Endothelial cell of umbilical vein (primary cell): ENCODE measurements at regions not wholly inside any gene's neighbourhood (a gene's known extent, or its start where the extent isn't known, plus 50 kb on each side); places are given as distances from the start of the nearest gene placed in this dataset.

ENCODE experiments used
- BruUV-seq: library from RNA; stranded (reverse); fragments of 400-500 nt; replicated peaks from 2 replicates; lab custom pipeline; 2021; lab: Mats Ljungman, UMichigan
- CTCF ChIA-PET: fragments of 300-600, 350-600 bp; sonication (Branson Sonifier 250); formaldehyde crosslinking; loops from one replicate; lab custom pipeline; 2021; ENCODE audit warnings: antibody characterized with exemption, inconsistent platforms; lab: Charles Lee
- POLR2A ChIA-PET: fragments of 300-600, 350-600 bp; sonication (Branson Sonifier 250); formaldehyde crosslinking; loops from one replicate; lab custom pipeline; 2021; ENCODE audit warnings: antibody characterized with exemption, inconsistent platforms; lab: Charles Lee
- DNase-seq: peaks from one replicate; pipeline ENCODE4 v3.0.0-alpha.2; 2011; ENCODE audit warnings: low read depth, low spot score
- FAIRE-seq: peaks from 2 replicates; lab custom pipeline; 2011; peaks lifted over from hg19 to GRCh38; lab: Jason Lieb, UNC
- H2AFZ ChIP-seq: 2 replicates; pipeline ENCODE4 v1.6.0; 2012; ENCODE audit warnings: low read depth, low read length, control low read depth, inconsistent platforms
- H3K27ac ChIP-seq: 2 replicates; pipeline ENCODE4 v1.5.1; 2011; ENCODE audit warnings: low read depth, mild to moderate bottlenecking, control low read depth, low read length, moderate library complexity; ENCODE audit not compliant: insufficient read depth
- H3K27me3 ChIP-seq, 2 experiments: 2 replicates each; pipeline versions ENCODE4 v1.6.0 to v1.6.1; 2011; ENCODE audit warnings: low read length in 2 of 2, mixed read lengths in 1 of 2; ENCODE audit not compliant: control insufficient read depth in 2 of 2, insufficient read depth in 2 of 2
- H3K36me3 ChIP-seq, 2 experiments: 2 replicates in 1 of 2; 3 replicates in 1 of 2; pipeline ENCODE4 v1.5.1; 2011; ENCODE audit warnings: low read length in 2 of 2, mild to moderate bottlenecking in 1 of 2, moderate library complexity in 1 of 2; ENCODE audit not compliant: control insufficient read depth in 2 of 2, insufficient read depth in 2 of 2; ENCODE audit errors: extremely low read depth in 1 of 2
- H3K4me1 ChIP-seq: 3 replicates; pipeline ENCODE4 v1.5.1; 2011; ENCODE audit warnings: mild to moderate bottlenecking, low read length; ENCODE audit not compliant: control insufficient read depth, insufficient read depth; ENCODE audit errors: extremely low read depth
- H3K4me2 ChIP-seq: 2 replicates; pipeline ENCODE4 v1.6.1; 2011; ENCODE audit warnings: low read length, control low read depth, mixed read lengths; ENCODE audit not compliant: insufficient read depth
- H3K4me3 ChIP-seq, 3 experiments: fragments of 200-600 bp in 1 of 3; sonication (generic), shearing (Covaris generic) in 1 of 3; replicated peaks in 1 of 3; 2 replicates each; pipeline ENCODE4 v1.5.1; 2011 to 2016; ENCODE audit warnings: control low read depth in 3 of 3, low read length in 3 of 3, mild to moderate bottlenecking in 2 of 3, inconsistent platforms in 1 of 3, low read depth in 1 of 3, moderate library complexity in 1 of 3; ENCODE audit not compliant: insufficient read depth in 1 of 3
- H3K79me2 ChIP-seq: 2 replicates; pipeline ENCODE4 v1.6.0; 2012; ENCODE audit warnings: low read length, inconsistent platforms; ENCODE audit not compliant: control insufficient read depth, insufficient read depth
- H3K9ac ChIP-seq: replicated peaks from 2 replicates; pipeline ENCODE3; 2011; ENCODE audit warnings: low read length, control low read depth; ENCODE audit not compliant: insufficient read depth; ENCODE audit errors: extremely low read depth
- H3K9me1 ChIP-seq: replicated peaks from 3 replicates; pipeline ENCODE4 v1.6.0; 2011; ENCODE audit warnings: mild to moderate bottlenecking, low read length; ENCODE audit not compliant: control insufficient read depth, insufficient read depth; ENCODE audit errors: extremely low read depth
- H3K9me3 ChIP-seq: replicated peaks from 2 replicates; pipeline ENCODE4 v1.5.1; 2012; ENCODE audit warnings: low read length, inconsistent platforms; ENCODE audit not compliant: control insufficient read depth, insufficient read depth
- H4K20me1 ChIP-seq: replicated peaks from 2 replicates; pipeline ENCODE3; 2011; ENCODE audit warnings: mild to moderate bottlenecking, low read length; ENCODE audit not compliant: control insufficient read depth, insufficient read depth; ENCODE audit errors: extremely low read depth
- EZH2 ChIP-seq: IDR thresholded peaks from 2 replicates; pipeline ENCODE4 v1.6.1; 2012; ENCODE audit warnings: borderline replicate concordance, low read depth, mild to moderate bottlenecking, moderate library complexity, low read length, inconsistent platforms; ENCODE audit not compliant: severe bottlenecking
- FOS ChIP-seq: IDR thresholded peaks from 2 replicates; pipeline ENCODE4 v1.6.1; 2011; ENCODE audit warnings: mild to moderate bottlenecking, low read length, moderate library complexity, borderline replicate concordance; ENCODE audit not compliant: insufficient read depth
- GATA2 ChIP-seq: IDR thresholded peaks from 2 replicates; pipeline ENCODE4 v1.7.0; 2011; ENCODE audit warnings: low read depth, mild to moderate bottlenecking, moderate library complexity, mixed read lengths, low read length; ENCODE audit not compliant: insufficient read length, insufficient read depth
- JUN ChIP-seq: IDR thresholded peaks from 2 replicates; pipeline ENCODE4 v1.6.1; 2011; ENCODE audit warnings: borderline replicate concordance, low read depth; ENCODE audit not compliant: insufficient read length, insufficient read depth
- MYC ChIP-seq: IDR thresholded peaks from one replicate; pipeline ENCODE4 v1.6.1; 2011; ENCODE audit warnings: mild to moderate bottlenecking, low read depth, low read length
- POLR2A ChIP-seq: IDR thresholded peaks from 2 replicates; pipeline ENCODE4 v1.6.1; 2012; ENCODE audit warnings: low read depth, mild to moderate bottlenecking, control low read depth, low read length
- POLR2AphosphoS5 ChIP-seq: IDR thresholded peaks from 2 replicates; pipeline ENCODE4 v1.6.1; 2012; ENCODE audit warnings: low read depth, mild to moderate bottlenecking, control low read depth, low read length, moderate library complexity; ENCODE audit not compliant: insufficient read depth
- dilution Hi-C: fragments of 300-500 bp; cut with MboI; formaldehyde crosslinking; loops from one replicate; pipeline ENCODE4 v1.15.0; 2019; ENCODE audit warnings: low sequenced_read_pairs; ENCODE audit not compliant: extremely low pct_ligation_motif_present
- intact Hi-C: fragments of 100-400 bp; cut with micrococcal nuclease; formaldehyde crosslinking; loops from one replicate; pipeline ENCODE4 v1.10.0; 2022
- TF ChIP-seq, protein P1 (sequence below): IDR thresholded peaks from 2 replicates; pipeline ENCODE4 v1.6.1; 2011; ENCODE audit not compliant: insufficient read depth, insufficient read length
- TF ChIP-seq, protein P2 (sequence below), 2 donors: IDR thresholded peaks; 1 replicate in 1 of 2; 2 replicates in 1 of 2; pipeline ENCODE4 v1.5.1; 2011; ENCODE audit warnings: low read length in 2 of 2, mild to moderate bottlenecking in 2 of 2, moderate library complexity in 2 of 2, control low read depth in 1 of 2, inconsistent platforms in 1 of 2, low read depth in 1 of 2; ENCODE audit not compliant: insufficient read depth in 1 of 2; ENCODE audit errors: extremely low read depth in 1 of 2

- no peak for TF ChIP-seq JUN
- no peak for TF ChIP-seq POLR2AphosphoS5
- TF ChIP-seq MYC, result no peak
- TF ChIP-seq POLR2A, result no peak
- TF ChIP-seq EZH2, result no peak
- TF ChIP-seq, protein P1, sequence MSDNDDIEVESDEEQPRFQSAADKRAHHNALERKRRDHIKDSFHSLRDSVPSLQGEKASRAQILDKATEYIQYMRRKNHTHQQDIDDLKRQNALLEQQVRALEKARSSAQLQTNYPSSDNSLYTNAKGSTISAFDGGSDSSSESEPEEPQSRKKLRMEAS, result no peak
- TF ChIP-seq, protein P2, sequence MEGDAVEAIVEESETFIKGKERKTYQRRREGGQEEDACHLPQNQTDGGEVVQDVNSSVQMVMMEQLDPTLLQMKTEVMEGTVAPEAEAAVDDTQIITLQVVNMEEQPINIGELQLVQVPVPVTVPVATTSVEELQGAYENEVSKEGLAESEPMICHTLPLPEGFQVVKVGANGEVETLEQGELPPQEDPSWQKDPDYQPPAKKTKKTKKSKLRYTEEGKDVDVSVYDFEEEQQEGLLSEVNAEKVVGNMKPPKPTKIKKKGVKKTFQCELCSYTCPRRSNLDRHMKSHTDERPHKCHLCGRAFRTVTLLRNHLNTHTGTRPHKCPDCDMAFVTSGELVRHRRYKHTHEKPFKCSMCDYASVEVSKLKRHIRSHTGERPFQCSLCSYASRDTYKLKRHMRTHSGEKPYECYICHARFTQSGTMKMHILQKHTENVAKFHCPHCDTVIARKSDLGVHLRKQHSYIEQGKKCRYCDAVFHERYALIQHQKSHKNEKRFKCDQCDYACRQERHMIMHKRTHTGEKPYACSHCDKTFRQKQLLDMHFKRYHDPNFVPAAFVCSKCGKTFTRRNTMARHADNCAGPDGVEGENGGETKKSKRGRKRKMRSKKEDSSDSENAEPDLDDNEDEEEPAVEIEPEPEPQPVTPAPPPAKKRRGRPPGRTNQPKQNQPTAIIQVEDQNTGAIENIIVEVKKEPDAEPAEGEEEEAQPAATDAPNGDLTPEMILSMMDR (IDR thresholded peaks at IDR 0.05; ENCODE audit: extremely low read depth in 1 of 2, insufficient read depth in 1 of 2, low read depth in 1 of 2, low read length in 2 of 2), result no peak
- no peak for TF ChIP-seq GATA2
- no peak for TF ChIP-seq FOS
- Histone ChIP-seq H3K27me3 (no peaks in the 10 kb centered on the region), H3K9me1 (no peaks in the 10 kb centered on the region), H3K79me2 (no peaks in the 10 kb centered on the region), H3K9me3 (peaks cover 1% of the 10 kb centered on the region), H4K20me1 (no peaks in the 10 kb centered on the region), H3K4me2 (no peak overlapping the region), H3K36me3 (no peaks in the 10 kb centered on the region), H3K9ac (no peak overlapping the region), H3K4me3 (no peak overlapping the region), H2AFZ (no peak overlapping the region), H3K27ac (no peak overlapping the region), H3K4me1 (no peaks in the 10 kb centered on the region)
- DNase-seq, result no peak
- intact Hi-C loops (no loop called here), dilution Hi-C loops (no loop called here)
- ChIA-PET CTCF (no interaction called here), POLR2A (no interaction called here)
- FAIRE-seq, result no peak
- BruUV-seq, result no TSS peak
Measured at GRCh38 chr5:175384724-175385552, 59.0 kb downstream of the DRD1 start.
